Kidney (tissue), 13 donors: ENCODE measurements at regions not wholly inside any gene's neighbourhood (a gene's known extent, or its start where the extent isn't known, plus 50 kb on each side); places are given as distances from the start of the nearest gene placed in this dataset.

Experiments used
- DNase-seq, 5 donors: peaks; one replicate each; pipeline ENCODE4 v3.0.0-alpha.2; 2013 to 2020
- FAIRE-seq: peaks from 2 replicates; lab custom pipeline; 2012; peaks lifted over from hg19 to GRCh38; lab: Jason Lieb, UNC
- H3K27ac ChIP-seq, 2 donors: one replicate each; pipeline ENCODE4 v1.7.0; 2013; ENCODE audit warnings: low read depth in 2 of 2, low read length in 2 of 2, inconsistent platforms in 1 of 2
- H3K27me3 ChIP-seq: one replicate; pipeline ENCODE4 v1.7.1; 2013; ENCODE audit warnings: low read length, inconsistent platforms; ENCODE audit not compliant: control insufficient read depth, insufficient read depth
- H3K36me3 ChIP-seq, 3 donors: one replicate each; pipeline versions ENCODE4 v1.7.0 to v1.7.1; 2013; ENCODE audit warnings: low read length in 3 of 3, control low read depth in 1 of 3, inconsistent platforms in 1 of 3; ENCODE audit not compliant: insufficient read depth in 3 of 3, control insufficient read depth in 2 of 3
- H3K4me1 ChIP-seq, 3 donors: one replicate each; pipeline versions ENCODE4 v1.7.0 to v1.7.1; 2013; ENCODE audit warnings: low read length in 3 of 3, inconsistent platforms in 1 of 3, low read depth in 1 of 3; ENCODE audit not compliant: control insufficient read depth in 2 of 3, insufficient read depth in 2 of 3
- H3K4me3 ChIP-seq, 3 donors: one replicate each; pipeline versions ENCODE4 v1.7.0 to v1.8.1; 2013; ENCODE audit warnings: low read length in 3 of 3, control low read depth in 1 of 3, inconsistent platforms in 1 of 3
- H3K9ac ChIP-seq, 3 donors: one replicate each; pipeline versions ENCODE4 v1.7.0 to v1.7.1; 2013; ENCODE audit warnings: low read length in 3 of 3, control low read depth in 1 of 3, inconsistent platforms in 1 of 3
- H3K9me3 ChIP-seq, 3 donors: one replicate each; pipeline versions ENCODE4 v1.7.0 to v1.7.1; 2013; ENCODE audit warnings: low read length in 3 of 3, control low read depth in 1 of 3, inconsistent platforms in 1 of 3; ENCODE audit not compliant: control insufficient read depth in 2 of 3, insufficient read depth in 1 of 3
- intact Hi-C: fragments of 100-400 bp; cut with DNase I; formaldehyde crosslinking; loops from one replicate; pipeline ENCODE4 v1.11.1; 2022
- TF ChIP-seq, protein P1 (sequence below): IDR thresholded peaks from 3 replicates; pipeline ENCODE4 v1.5.1; 2012; ENCODE audit warnings: mild to moderate bottlenecking, moderate library complexity, borderline replicate concordance; ENCODE audit not compliant: insufficient read depth; ENCODE audit errors: extremely low read depth
- donor health status: control.
- donor health status: control.
- donor health status: control.
- donor health status: control.
- donor health status: control.
- donor health status: DM: yes; HTN: yes; CAD: no.
- donor health status: Normal renal cell carcinoma (clear cell type).

GRCh38 chr11:11072067-11072466 lies 214.2 kb upstream of the ZBED5 start:
- DNase-seq, result no peak
- no peaks in the 10 kb centered on the region for H3K36me3 ChIP-seq
- FAIRE-seq, result no peak
- H3K4me3 ChIP-seq, result no peak overlapping the region
- no peak overlapping the region for H3K27ac ChIP-seq
- TF ChIP-seq, protein P1, sequence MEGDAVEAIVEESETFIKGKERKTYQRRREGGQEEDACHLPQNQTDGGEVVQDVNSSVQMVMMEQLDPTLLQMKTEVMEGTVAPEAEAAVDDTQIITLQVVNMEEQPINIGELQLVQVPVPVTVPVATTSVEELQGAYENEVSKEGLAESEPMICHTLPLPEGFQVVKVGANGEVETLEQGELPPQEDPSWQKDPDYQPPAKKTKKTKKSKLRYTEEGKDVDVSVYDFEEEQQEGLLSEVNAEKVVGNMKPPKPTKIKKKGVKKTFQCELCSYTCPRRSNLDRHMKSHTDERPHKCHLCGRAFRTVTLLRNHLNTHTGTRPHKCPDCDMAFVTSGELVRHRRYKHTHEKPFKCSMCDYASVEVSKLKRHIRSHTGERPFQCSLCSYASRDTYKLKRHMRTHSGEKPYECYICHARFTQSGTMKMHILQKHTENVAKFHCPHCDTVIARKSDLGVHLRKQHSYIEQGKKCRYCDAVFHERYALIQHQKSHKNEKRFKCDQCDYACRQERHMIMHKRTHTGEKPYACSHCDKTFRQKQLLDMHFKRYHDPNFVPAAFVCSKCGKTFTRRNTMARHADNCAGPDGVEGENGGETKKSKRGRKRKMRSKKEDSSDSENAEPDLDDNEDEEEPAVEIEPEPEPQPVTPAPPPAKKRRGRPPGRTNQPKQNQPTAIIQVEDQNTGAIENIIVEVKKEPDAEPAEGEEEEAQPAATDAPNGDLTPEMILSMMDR, result no peak
- no peaks in the 10 kb centered on the region for H3K9me3 ChIP-seq
- peaks cover 0 to 4% (median 0%) of the 10 kb centered on the region in 3 donors for H3K4me1 ChIP-seq
- intact Hi-C loops, result no loop called here
- H3K9ac ChIP-seq, result no peak overlapping the region
- H3K27me3 ChIP-seq, result no peaks in the 10 kb centered on the region

DNA sequence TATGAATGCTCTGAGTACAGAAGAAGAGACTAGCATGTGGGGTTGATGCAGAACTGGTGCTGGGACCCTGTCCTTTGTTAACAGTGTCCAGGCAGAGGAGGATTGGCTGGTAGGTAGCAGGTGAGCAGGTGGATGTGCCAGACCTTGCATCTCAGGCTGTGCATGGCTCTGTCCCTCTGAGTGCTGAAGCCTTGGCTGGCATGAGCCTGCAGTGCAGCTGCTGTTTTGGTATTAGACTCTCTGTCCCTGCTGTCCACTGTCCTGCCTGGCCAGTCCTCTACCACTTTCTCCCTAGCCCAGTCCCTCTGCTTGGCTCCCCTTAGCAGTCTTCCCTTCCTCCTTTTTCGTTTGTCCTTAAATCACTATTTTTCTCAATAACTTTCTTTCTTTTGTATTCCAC lies 213.6 kb upstream of the ZBED5 start:
- Histone ChIP-seq H3K4me1 (peaks cover 0 to 4% (median 0%) of the 10 kb centered on the region in 3 donors), H3K4me3 (no peak overlapping the region), H3K27ac (no peak overlapping the region), H3K9ac (no peak overlapping the region), H3K36me3 (no peaks in the 10 kb centered on the region), H3K9me3 (no peaks in the 10 kb centered on the region), H3K27me3 (no peaks in the 10 kb centered on the region)
- FAIRE-seq (no peak), DNase-seq (no peak)
- TF ChIP-seq, protein P1, result no peak
- intact Hi-C loops, result no loop called here

DNA sequence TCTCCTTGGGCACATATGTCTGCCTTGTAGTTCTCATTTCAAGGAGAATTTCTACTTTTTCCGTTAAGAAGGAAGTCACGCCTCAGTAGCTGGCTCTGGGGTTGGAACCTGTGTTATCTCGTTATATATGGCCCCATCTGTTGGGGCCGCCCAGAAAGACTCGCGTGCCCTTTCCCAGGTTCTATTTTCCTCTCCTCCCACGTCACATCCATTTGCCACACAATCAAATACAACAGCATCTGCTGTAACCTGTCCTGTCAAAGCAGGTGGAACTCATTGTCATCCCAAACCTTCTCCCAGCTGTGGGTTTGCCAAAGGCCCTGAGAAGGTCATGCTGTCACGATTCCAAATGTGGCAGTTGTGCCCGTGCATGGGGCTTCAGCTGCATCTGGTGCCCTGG lies 213.1 kb upstream of the ZBED5 start:
- TF ChIP-seq, protein P1, result no peak
- H3K9ac ChIP-seq, result no peak overlapping the region
- intact Hi-C loops, result no loop called here
- peaks cover 0 to 4% (median 0%) of the 10 kb centered on the region in 3 donors for H3K4me1 ChIP-seq
- H3K36me3 ChIP-seq, result no peaks in the 10 kb centered on the region
- no peak overlapping the region for H3K4me3 ChIP-seq
- no peak for DNase-seq
- H3K9me3 ChIP-seq, result no peaks in the 10 kb centered on the region
- no peak for FAIRE-seq
- H3K27ac ChIP-seq, result no peak overlapping the region
- no peaks in the 10 kb centered on the region for H3K27me3 ChIP-seq
